Endometrial microvascular endothelial cells (primary cell): ENCODE measurements at regions not wholly inside any gene's neighbourhood (a gene's known extent, or its start where the extent isn't known, plus 50 kb on each side); places are given as distances from the start of the nearest gene placed in this dataset.

Experiments
- in situ Hi-C: cut with HindIII; loops from 2 replicates; pipeline ENCODE4 v1.10.0; 2017; ENCODE audit warnings: low sequenced_read_pairs, low pct_unique_long_range_greater_than_20kb; ENCODE audit errors: inconsistent ontology term

DNA sequence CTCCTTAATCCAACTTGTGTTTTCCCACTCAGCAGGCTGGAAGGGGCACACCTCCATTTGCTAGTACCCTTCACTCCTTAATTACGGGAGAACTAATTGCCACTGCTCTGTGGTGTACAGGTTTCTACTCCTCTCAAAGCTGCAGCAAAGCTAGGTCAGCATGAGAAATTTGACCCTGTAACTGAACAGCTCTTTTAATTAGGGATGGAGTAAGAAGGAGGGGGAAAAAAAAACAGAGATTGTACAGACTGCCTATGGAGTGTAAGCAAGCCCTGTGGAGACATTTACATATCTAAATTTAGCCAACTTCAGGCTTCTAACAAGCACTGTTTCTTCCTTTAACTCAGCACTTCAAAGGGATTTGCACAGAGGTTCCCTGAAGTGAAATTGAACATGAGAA lies 629.7 kb upstream of the SETBP1 start:
- in situ Hi-C loops = no loop called here

DNA sequence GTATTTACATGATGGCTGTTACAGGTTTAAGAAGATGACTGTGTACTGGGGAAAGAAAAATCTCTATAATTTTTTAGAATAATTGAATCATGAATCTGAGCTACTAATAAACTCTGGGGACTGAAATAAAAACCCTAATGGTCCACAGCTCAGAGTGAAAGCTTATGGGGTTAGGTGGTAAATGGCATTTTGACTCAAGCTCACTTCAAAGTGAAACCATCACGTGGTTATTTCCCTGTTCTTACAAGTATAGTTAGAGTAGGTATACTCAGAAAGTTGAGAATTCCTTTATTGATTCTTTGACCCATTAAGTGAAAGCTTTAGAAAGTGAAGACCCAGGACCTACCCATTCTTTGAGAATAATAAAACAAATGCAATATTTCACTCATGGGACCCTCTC lies 626.2 kb upstream of the SETBP1 start:
- in situ Hi-C loops = no loop called here

GRCh38 chr18:44060197-44060596 lies 620.5 kb upstream of the SETBP1 start:
- in situ Hi-C loops = no loop called here

DNA sequence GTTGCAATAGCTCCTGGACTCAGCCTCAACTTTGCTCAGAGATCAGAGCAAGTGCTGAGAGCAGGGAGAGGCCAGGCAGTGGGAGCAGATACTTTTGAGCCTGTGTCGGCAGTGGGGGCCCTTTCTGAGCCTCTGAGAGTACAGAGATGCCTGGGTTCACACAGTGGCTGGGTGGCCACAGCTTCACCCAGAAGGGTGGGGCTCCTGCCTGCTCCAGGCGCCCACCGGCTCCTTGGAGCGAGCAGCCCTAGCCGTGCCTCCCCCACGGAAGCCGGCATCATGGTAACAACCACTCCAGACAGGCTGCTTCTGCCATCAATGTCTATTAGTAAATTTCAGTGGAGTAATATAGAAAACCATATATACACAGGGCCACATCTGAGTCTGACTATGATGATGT lies 619.2 kb upstream of the SETBP1 start:
- in situ Hi-C loops = no loop called here

DNA sequence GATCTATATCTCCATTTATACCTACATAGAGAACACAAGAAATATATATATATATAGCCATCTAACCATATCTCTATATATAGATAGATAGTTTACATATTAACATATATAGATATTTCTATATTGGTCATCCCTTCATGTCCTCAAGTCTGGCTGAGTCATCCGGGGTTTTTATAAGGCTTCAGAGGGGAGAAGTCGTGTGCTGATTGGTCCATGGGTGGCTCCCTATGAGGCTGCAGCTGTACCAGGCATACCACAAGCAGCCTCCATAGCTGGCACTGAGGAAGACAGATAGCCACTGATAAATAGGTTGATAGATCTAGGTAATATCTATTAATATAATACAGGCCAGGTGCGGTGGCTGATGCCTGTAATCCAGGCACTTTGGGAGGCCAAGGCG lies 618.3 kb upstream of the SETBP1 start:
- in situ Hi-C loops = no loop called here

- in situ Hi-C loops = no loop called here
These were observed 615.5 kb upstream of the SETBP1 start for GRCh38 chr18:44065206-44065605.

GRCh38 chr18:44066541-44066940 lies 614.1 kb upstream of the SETBP1 start:
- in situ Hi-C loops = no loop called here

DNA sequence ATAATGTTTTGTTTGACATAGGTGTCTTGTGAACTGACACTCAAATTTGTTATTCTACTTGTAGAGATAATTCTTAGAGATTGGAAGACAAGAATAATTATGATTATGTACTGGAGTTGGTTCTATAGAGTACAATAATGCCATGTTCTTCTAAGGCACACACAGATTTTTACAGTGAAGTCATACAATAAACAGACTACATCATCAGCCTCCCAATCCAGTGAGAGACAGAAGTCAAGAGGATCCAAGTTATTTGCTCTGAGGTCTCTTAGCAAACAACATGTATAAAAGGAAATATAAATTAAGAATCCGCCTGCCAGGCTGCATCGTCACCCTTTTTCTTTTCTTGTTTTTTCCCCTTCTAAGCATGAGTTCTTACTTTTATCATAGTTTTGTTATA lies 613.5 kb upstream of the SETBP1 start:
- in situ Hi-C loops = no loop called here

GRCh38 chr18:44075038-44075437 lies 605.6 kb upstream of the SETBP1 start:
- in situ Hi-C loops = no loop called here

- in situ Hi-C loops = no loop called here
These were observed 601.1 kb upstream of the SETBP1 start for GRCh38 chr18:44079606-44080005.

- in situ Hi-C loops = no loop called here
These were observed 600.6 kb upstream of the SETBP1 start for GRCh38 chr18:44080054-44080453.

DNA sequence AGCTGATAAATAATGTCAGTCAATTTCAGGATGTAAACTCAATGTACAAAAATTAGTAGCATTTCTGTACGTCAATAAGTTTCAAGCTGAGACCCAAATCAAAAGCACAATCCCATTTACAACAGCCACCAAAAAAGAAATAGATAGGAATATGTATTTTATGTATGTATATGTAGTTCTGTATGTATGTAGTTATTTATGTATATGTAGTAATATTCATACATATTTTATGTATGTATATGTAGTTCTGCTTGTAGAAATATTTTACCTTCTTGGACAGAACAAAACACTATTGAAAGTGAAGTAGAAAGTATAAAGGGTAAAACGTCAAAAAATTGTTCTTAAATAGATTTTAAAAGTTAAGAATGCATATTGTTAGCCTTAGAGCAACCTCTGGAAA lies 591.0 kb upstream of the SETBP1 start:
- in situ Hi-C loops = no loop called here

DNA sequence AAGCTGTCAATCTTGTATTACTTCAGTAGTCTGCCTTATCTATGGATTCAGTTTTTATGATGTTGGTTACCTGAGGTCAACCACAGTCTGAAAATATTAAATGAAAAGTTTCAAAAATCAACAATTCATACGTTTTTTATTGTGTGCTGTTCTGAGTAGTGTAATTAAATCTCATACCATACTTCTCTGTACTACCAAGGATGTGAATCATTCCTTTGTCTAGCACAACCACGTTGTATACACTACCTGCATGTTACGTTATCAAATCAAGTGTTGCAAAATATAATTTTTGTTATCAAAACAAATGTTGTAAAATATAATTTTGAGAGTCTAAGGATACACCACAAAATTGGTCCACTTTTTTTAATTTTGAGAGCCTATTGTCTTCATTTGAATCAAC lies 590.2 kb upstream of the SETBP1 start:
- in situ Hi-C loops = no loop called here

DNA sequence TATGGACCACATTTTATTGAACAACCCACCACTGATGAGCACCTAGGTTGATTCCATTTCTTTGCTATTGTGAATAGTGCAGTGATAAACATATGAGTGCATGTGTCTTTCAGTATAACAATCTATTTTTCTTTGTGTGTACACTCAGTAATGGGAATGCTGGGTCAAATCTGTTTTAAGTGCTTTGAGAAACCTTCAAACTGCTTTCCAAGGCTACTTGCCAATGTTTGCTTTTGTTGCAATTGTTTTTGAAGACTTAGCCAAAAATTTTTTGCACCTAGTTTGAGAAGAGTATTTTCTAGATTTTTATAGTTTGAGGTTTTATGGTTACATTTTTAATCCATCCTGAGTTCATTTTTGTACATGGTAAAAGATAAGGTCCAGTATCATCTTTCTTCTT lies 587.4 kb upstream of the SETBP1 start:
- in situ Hi-C loops = no loop called here

- in situ Hi-C loops = no loop called here
These were observed 584.7 kb upstream of the SETBP1 start for GRCh38 chr18:44096016-44096415.

DNA sequence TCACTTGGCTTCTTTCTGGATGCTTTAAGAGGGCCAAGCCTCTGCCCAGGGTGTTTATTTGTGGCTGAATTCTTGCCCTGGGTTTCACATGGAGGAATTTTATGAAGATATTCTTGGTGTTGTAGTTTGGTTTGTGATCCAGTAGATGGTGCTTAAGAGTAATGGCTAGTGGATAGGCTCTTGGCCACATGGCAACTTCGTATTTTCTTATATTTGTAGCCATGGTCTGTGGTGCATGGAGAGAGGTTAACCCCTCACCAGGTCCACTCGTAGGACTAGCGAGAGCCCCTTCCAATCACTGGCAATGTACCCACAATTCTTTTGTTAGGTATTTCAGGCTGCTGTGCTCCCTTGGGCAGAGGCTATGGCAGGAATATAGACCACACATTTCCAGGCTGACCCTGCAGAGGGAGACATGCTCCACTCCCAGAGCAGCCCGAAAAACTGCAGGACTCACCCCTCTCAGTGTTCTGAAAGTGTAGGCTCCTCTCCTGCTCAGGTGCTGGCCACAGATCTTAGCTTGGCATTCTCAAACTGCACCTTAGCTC lies 582.1 kb upstream of the SETBP1 start:
- in situ Hi-C loops = no loop called here

GRCh38 chr18:44107187-44107586 lies 573.5 kb upstream of the SETBP1 start:
- in situ Hi-C loops = no loop called here

DNA sequence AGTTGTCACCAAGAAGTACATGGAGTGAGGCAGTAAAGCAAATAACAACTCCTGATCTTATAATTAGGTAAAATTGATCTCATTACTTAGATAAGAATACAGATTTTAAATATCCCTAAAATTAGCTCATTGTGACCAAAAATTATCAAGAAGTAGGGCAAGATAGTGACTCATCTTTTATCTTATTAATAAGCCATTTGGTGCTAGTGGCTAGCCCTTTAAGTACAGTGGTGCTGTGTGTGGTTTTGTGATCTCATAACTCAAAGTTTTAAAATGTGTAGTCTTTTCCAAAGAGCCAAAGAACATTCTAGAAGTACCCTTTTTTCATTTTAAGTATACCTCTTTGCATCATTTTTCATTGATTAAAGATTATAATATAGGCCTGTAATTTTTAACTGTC lies 569.4 kb upstream of the SETBP1 start:
- in situ Hi-C loops = no loop called here

DNA sequence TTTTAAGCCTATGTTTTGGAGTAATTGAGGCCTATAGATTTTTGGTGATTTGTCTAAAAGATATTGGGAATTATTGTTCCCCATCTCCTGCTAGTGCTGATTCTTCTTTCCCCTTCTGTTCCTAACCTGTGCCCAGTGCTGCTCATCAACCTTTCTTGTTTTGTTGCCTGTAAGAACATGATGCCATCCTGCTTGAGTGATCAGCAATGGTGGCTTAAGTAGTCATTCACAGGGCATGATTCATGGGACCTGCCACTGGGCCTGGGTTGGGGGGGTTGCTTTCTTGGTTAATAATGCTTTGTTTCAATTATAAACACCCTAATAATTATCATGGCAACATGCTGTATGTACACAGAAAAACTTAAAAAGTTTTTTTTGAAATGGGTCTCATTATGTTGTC lies 562.9 kb upstream of the SETBP1 start:
- in situ Hi-C loops = no loop called here

- in situ Hi-C loops = no loop called here
These were observed 561.1 kb upstream of the SETBP1 start for GRCh38 chr18:44119607-44120006.

GRCh38 chr18:44123743-44124142 lies 556.9 kb upstream of the SETBP1 start:
- in situ Hi-C loops = no loop called here

GRCh38 chr18:44125446-44125845 lies 555.2 kb upstream of the SETBP1 start:
- in situ Hi-C loops = no loop called here
